IMR-90 (cell line): ENCODE measurements at regions not wholly inside any gene's neighbourhood (a gene's known extent, or its start where the extent isn't known, plus 50 kb on each side); places are given as distances from the start of the nearest gene placed in this dataset.

Source experiments
- ATAC-seq: fragments of 200-7000 bp; cut with Tn5 transposase; 2 replicates; pipeline ENCODE4 v1.9.1; 2020; ENCODE audit warnings: low read depth, mild to moderate bottlenecking, moderate library complexity
- BruUV-seq: library from RNA; stranded (reverse); fragments of 400-500 nt; replicated peaks from 2 replicates; lab custom pipeline; 2021; lab: Mats Ljungman, UMichigan
- CTCF ChIA-PET: fragments of 300-600 bp; formaldehyde crosslinking; extraction: SDS; loops from one replicate; lab custom pipeline; 2021; ENCODE audit warnings: antibody characterized with exemption; lab: Yijun Ruan, JAX
- POLR2A ChIA-PET: fragments of 300-600 bp; sonication (Branson Sonifier 250); formaldehyde crosslinking; loops from one replicate; lab custom pipeline; 2022; ENCODE audit warnings: antibody characterized with exemption; ENCODE audit not compliant: unreplicated experiment; lab: Charles Lee
- DNase-seq: peaks from one replicate; pipeline ENCODE4 v3.0.0; 2013
- H2AFZ ChIP-seq: replicated peaks from 2 replicates; pipeline ENCODE3; 2013; ENCODE audit warnings: low read length, mild to moderate bottlenecking; ENCODE audit not compliant: poor library complexity
- H2AK5ac ChIP-seq: 2 replicates; pipeline ENCODE4 v1.6.1; 2013; ENCODE audit warnings: low read depth, low read length, inconsistent platforms
- H2AK9ac ChIP-seq: replicated peaks from 2 replicates; pipeline ENCODE3; 2013; ENCODE audit warnings: mild to moderate bottlenecking, low read depth, low read length, moderate library complexity; ENCODE audit not compliant: poor library complexity
- H2BK120ac ChIP-seq: 2 replicates; pipeline ENCODE4 v1.6.1; 2013; ENCODE audit warnings: low read depth, low read length, inconsistent platforms
- H2BK15ac ChIP-seq: 3 replicates; pipeline ENCODE4 v1.6.1; 2013; ENCODE audit warnings: low read depth, low read length, inconsistent platforms
- H2BK20ac ChIP-seq: 2 replicates; pipeline ENCODE4 v1.6.1; 2013; ENCODE audit warnings: low read depth, mild to moderate bottlenecking, inconsistent platforms, low read length, moderate library complexity
- H2BK5ac ChIP-seq: 2 replicates; pipeline ENCODE4 v1.6.1; 2013; ENCODE audit warnings: mild to moderate bottlenecking, low read depth, low read length, inconsistent platforms; ENCODE audit not compliant: poor library complexity, severe bottlenecking
- H3K14ac ChIP-seq: replicated peaks from 2 replicates; pipeline ENCODE4 v1.6.1; 2013; ENCODE audit warnings: low read depth, low read length, inconsistent platforms
- H3K18ac ChIP-seq: 2 replicates; pipeline ENCODE4 v1.6.1; 2013; ENCODE audit warnings: low read depth, low read length, control low read depth
- H3K23ac ChIP-seq: 2 replicates; pipeline ENCODE4 v1.6.1; 2013; ENCODE audit warnings: low read depth, low read length, inconsistent platforms
- H3K27ac ChIP-seq: 2 replicates; pipeline ENCODE4 v1.5.1; 2013; ENCODE audit warnings: mild to moderate bottlenecking, control low read depth, low read length; ENCODE audit not compliant: insufficient read depth
- H3K27me3 ChIP-seq: 2 replicates; pipeline ENCODE4 v1.6.1; 2013; ENCODE audit warnings: low read length; ENCODE audit not compliant: control insufficient read depth, insufficient read depth
- H3K36me3 ChIP-seq: 2 replicates; pipeline ENCODE4 v1.6.1; 2013; ENCODE audit warnings: low read length, mixed read lengths; ENCODE audit not compliant: control insufficient read depth, insufficient read depth
- H3K4ac ChIP-seq: 2 replicates; pipeline ENCODE4 v1.6.1; 2013; ENCODE audit warnings: low read depth, low read length, inconsistent platforms
- H3K4me1 ChIP-seq: 2 replicates; pipeline ENCODE4 v1.6.1; 2013; ENCODE audit warnings: low read length, mixed read lengths; ENCODE audit not compliant: control insufficient read depth, insufficient read depth
- H3K4me2 ChIP-seq: 2 replicates; pipeline ENCODE4 v1.6.1; 2013; ENCODE audit warnings: low read depth, mild to moderate bottlenecking, control low read depth, low read length, moderate library complexity
- H3K4me3 ChIP-seq: 2 replicates; pipeline ENCODE4 v1.5.1; 2013; ENCODE audit warnings: low read depth, mild to moderate bottlenecking, control low read depth, low read length, moderate library complexity; ENCODE audit not compliant: insufficient read depth
- H3K56ac ChIP-seq: 2 replicates; pipeline ENCODE4 v1.6.1; 2013; ENCODE audit warnings: low read length, inconsistent platforms; ENCODE audit not compliant: insufficient read depth; ENCODE audit errors: extremely low read depth
- H3K79me1 ChIP-seq, 2 experiments: 2 replicates each; pipeline ENCODE4 v1.6.1; 2013; ENCODE audit warnings: low read length in 2 of 2, inconsistent platforms in 1 of 2, low read depth in 1 of 2
- H3K9ac ChIP-seq: 2 replicates; pipeline ENCODE4 v1.6.1; 2013; ENCODE audit warnings: low read depth, low read length, control low read depth
- H3K9me1 ChIP-seq: 2 replicates; pipeline ENCODE4 v1.6.1; 2013; ENCODE audit warnings: low read length, inconsistent platforms; ENCODE audit not compliant: insufficient read depth
- H3K9me3 ChIP-seq: 2 replicates; pipeline ENCODE4 v1.6.1; 2013; ENCODE audit warnings: low read length; ENCODE audit not compliant: control insufficient read depth, insufficient read depth
- H4K20me1 ChIP-seq: 2 replicates; pipeline ENCODE4 v1.6.1; 2013; ENCODE audit warnings: low read length, inconsistent platforms; ENCODE audit not compliant: insufficient read depth
- H4K5ac ChIP-seq: 2 replicates; pipeline ENCODE4 v1.6.1; 2013; ENCODE audit warnings: mild to moderate bottlenecking, low read depth, low read length, control low read depth
- H4K8ac ChIP-seq, 2 experiments: 2 replicates each; pipeline ENCODE4 v1.6.1; 2013; ENCODE audit warnings: low read depth in 2 of 2, low read length in 2 of 2, control low read depth in 1 of 2, inconsistent platforms in 1 of 2
- H4K91ac ChIP-seq: 2 replicates; pipeline ENCODE4 v1.6.1; 2013; ENCODE audit warnings: low read depth, low read length, inconsistent platforms; ENCODE audit not compliant: insufficient read depth
- BHLHE40 ChIP-seq: fragments of 150-350 bp; IDR thresholded peaks from 2 replicates; pipeline ENCODE4 v1.6.1; 2016; ENCODE audit warnings: mild to moderate bottlenecking, low read depth, low read length
- CEBPB ChIP-seq: IDR thresholded peaks from 2 replicates; pipeline ENCODE4 v1.6.1; 2012; ENCODE audit warnings: low read depth, low read length, improper control_type of control experiment
- FOS ChIP-seq: fragments of 150-350 bp; IDR thresholded peaks from 2 replicates; pipeline ENCODE4 v1.6.1; 2016; ENCODE audit warnings: low read depth, low read length
- MAFK ChIP-seq: IDR thresholded peaks from 2 replicates; pipeline ENCODE4 v1.6.1; 2012; ENCODE audit warnings: low read depth, low read length, improper control_type of control experiment
- RCOR1 ChIP-seq: IDR thresholded peaks from 2 replicates; pipeline ENCODE4 v1.6.1; 2012; ENCODE audit warnings: mild to moderate bottlenecking, low read length, improper control_type of control experiment; ENCODE audit not compliant: insufficient replicate concordance
- RFX5 ChIP-seq: IDR thresholded peaks from 2 replicates; pipeline ENCODE4 v1.8.0; 2012; ENCODE audit warnings: low read depth, mild to moderate bottlenecking, low read length, moderate library complexity
- WGBS, 2 experiments: methylation state at CpG; one replicate each; pipeline versions ENCODE4 v1.1.5 to v1.1.7; 2013; ENCODE audit warnings: missing lambda C conversion rate in 2 of 2; ENCODE audit not compliant: insufficient read length in 1 of 2; ENCODE audit errors: extremely low coverage in 2 of 2; 5-methylcytosine and 5-hydroxymethylcytosine counted together
- dilution Hi-C: fragments of 300-500 bp; cut with HindIII; formaldehyde crosslinking; loops from one replicate; pipeline ENCODE4 v1.14.3; 2018; ENCODE audit warnings: low sequenced_read_pairs; ENCODE audit not compliant: unreplicated experiment
- in situ Hi-C: fragments of 300-500 bp; cut with MboI; formaldehyde crosslinking; loops from 3 replicates; pipeline ENCODE4 v1.14.3; 2019; ENCODE audit warnings: low sequenced_read_pairs, inconsistent platforms, mixed read lengths
- intact Hi-C: fragments of 100-400 bp; cut with micrococcal nuclease; formaldehyde crosslinking; loops from 2 replicates; pipeline ENCODE4 v1.10.0; 2022
- TF ChIP-seq, protein P1 (sequence below): fragments of 150-350 bp; IDR thresholded peaks from 2 replicates; pipeline ENCODE4 v1.6.1; 2017; ENCODE audit warnings: mild to moderate bottlenecking, antibody characterized with exemption, low read length, low read depth
- TF ChIP-seq, protein P2 (sequence below): fragments of 150-350 bp; IDR thresholded peaks from 2 replicates; pipeline ENCODE4 v1.6.1; 2016; ENCODE audit warnings: low read depth, mild to moderate bottlenecking, low read length, moderate library complexity, borderline replicate concordance
- TF ChIP-seq, protein P3 (sequence below): conservative IDR thresholded peaks from 2 replicates; pipeline ENCODE4 v1.5.1; 2012; ENCODE audit warnings: mild to moderate bottlenecking, low read depth, low read length, improper control_type of control experiment

DNA sequence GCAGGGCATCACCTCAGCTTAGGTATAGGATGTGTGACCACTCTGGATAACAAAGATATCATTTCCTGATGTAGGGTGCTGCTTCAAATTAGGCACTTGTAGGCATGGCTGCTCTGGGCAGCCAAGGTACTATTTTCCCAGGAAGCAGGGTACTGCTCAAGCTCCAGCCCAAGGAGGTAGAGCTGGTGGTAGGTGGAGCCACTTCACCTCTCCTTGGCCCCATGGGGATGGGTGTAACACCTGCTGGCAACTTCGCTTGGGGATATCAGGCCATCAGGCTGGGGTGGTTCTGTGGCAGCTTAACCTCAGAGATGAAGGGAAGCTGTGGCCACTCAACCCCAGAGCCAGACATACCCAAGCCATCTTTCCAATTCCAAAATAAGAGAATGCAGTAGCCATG, 147.1 kb upstream of the IGF1R start:
- no peak overlapping the region for H2BK15ac ChIP-seq
- intact Hi-C loops: no loop called here
- no CpG with 5 or more reads among the region's 1 CpG for WGBS, 2 experiments

More for the DNA sequence above, 147.1 kb upstream of the IGF1R start:
- Histone ChIP-seq H3K27ac (no peak overlapping the region), H4K20me1 (no peaks in the 10 kb centered on the region), H2AK5ac (no peak overlapping the region), H3K9me1 (peaks cover 3% of the 10 kb centered on the region; the same call in 1 of the 2 replicates), H2AK9ac (no peak overlapping the region), H3K27me3 (peaks cover 15% of the 10 kb centered on the region; the same call in 1 of the 2 replicates), H3K4me1 (peaks cover 18% of the 10 kb centered on the region; the same call in 1 of the 2 replicates), H3K56ac (no peak overlapping the region), H4K91ac (no peak overlapping the region), H3K14ac (no peak overlapping the region), H3K23ac (no peak overlapping the region), H4K5ac (no peak overlapping the region), H3K36me3 (no peaks in the 10 kb centered on the region), H3K4me2 (no peak overlapping the region), H2BK5ac (no peak overlapping the region), H3K9ac (no peak overlapping the region), H3K18ac (no peak overlapping the region), H2BK20ac (no peak overlapping the region), H2BK120ac (no peak overlapping the region), H4K8ac (no peak overlapping the region), H3K79me1 (no peaks in the 10 kb centered on the region), H3K4ac (no peak overlapping the region), H3K4me3 (no peak overlapping the region), H3K9me3 (peaks cover 4% of the 10 kb centered on the region; the same call in 1 of the 2 replicates), H2AFZ (no peak overlapping the region)
- POLR2A ChIA-PET: interaction anchor here (0.6 kb wide), 1 partner anchor 413 kb away, joined by 3 read pairs; no protein-coding TSS in a partner anchor
- TF ChIP-seq, protein P1, sequence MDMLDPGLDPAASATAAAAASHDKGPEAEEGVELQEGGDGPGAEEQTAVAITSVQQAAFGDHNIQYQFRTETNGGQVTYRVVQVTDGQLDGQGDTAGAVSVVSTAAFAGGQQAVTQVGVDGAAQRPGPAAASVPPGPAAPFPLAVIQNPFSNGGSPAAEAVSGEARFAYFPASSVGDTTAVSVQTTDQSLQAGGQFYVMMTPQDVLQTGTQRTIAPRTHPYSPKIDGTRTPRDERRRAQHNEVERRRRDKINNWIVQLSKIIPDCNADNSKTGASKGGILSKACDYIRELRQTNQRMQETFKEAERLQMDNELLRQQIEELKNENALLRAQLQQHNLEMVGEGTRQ: no peak
- TF ChIP-seq, protein P2, sequence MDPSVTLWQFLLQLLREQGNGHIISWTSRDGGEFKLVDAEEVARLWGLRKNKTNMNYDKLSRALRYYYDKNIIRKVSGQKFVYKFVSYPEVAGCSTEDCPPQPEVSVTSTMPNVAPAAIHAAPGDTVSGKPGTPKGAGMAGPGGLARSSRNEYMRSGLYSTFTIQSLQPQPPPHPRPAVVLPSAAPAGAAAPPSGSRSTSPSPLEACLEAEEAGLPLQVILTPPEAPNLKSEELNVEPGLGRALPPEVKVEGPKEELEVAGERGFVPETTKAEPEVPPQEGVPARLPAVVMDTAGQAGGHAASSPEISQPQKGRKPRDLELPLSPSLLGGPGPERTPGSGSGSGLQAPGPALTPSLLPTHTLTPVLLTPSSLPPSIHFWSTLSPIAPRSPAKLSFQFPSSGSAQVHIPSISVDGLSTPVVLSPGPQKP: no peak
- TF ChIP-seq, protein P3, sequence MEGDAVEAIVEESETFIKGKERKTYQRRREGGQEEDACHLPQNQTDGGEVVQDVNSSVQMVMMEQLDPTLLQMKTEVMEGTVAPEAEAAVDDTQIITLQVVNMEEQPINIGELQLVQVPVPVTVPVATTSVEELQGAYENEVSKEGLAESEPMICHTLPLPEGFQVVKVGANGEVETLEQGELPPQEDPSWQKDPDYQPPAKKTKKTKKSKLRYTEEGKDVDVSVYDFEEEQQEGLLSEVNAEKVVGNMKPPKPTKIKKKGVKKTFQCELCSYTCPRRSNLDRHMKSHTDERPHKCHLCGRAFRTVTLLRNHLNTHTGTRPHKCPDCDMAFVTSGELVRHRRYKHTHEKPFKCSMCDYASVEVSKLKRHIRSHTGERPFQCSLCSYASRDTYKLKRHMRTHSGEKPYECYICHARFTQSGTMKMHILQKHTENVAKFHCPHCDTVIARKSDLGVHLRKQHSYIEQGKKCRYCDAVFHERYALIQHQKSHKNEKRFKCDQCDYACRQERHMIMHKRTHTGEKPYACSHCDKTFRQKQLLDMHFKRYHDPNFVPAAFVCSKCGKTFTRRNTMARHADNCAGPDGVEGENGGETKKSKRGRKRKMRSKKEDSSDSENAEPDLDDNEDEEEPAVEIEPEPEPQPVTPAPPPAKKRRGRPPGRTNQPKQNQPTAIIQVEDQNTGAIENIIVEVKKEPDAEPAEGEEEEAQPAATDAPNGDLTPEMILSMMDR: no peak
- no peak for TF ChIP-seq BHLHE40
- TF ChIP-seq RCOR1: no peak
- TF ChIP-seq RFX5: no peak
- no peak for TF ChIP-seq FOS
- TF ChIP-seq CEBPB: no peak
- TF ChIP-seq MAFK: no peak
- CTCF ChIA-PET: interaction anchor here (0.8 kb wide), 1 partner anchor 18 kb away, joined by 3 read pairs; no protein-coding TSS in a partner anchor
- in situ Hi-C loops (no loop called here), dilution Hi-C loops (no loop called here)
- DNase-seq (no peak), ATAC-seq (no peak)
- no TSS peak for BruUV-seq
